GM21447 (cell line): ENCODE measurements at regions not wholly inside any gene's neighbourhood (a gene's known extent, or its start where the extent isn't known, plus 50 kb on each side); places are given as distances from the start of the nearest gene placed in this dataset.

ENCODE experiments used
- ATAC-seq: cut with Tn5 transposase; IDR thresholded peaks from one replicate; pipeline ENCODE4 v1.9.1; 2021; ENCODE audit not compliant: unreplicated experiment

- ATAC-seq, result no peak
Observed at GRCh38 chr13:44237881-44238421, 135.7 kb upstream of the SERP2 start.

DNA sequence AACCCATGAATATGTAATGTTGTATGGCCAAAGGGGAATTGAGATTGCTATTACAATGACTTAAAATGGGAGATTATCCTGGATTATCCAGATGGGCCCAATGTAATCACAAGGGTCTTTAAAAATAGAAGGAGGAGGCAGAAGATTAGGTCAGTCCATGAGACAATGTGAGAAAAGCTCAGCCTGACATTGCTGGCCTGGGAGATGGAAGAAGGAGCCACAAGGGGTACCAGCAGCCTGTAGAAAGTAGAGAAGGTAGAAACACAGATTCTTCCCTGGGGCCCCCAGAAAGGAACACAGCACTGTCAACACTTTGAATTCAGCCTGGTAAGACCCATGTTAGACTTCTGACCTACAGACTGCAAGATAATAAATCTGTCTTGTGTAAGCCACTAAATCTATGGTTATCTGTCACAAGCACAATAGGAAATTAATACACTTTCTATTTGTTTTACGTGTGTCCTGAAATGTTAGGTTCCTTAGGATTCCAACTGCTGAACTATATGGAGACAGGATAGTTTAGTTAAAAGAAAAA is 132.9 kb upstream of the SERP2 start:
- ATAC-seq, result no peak

DNA sequence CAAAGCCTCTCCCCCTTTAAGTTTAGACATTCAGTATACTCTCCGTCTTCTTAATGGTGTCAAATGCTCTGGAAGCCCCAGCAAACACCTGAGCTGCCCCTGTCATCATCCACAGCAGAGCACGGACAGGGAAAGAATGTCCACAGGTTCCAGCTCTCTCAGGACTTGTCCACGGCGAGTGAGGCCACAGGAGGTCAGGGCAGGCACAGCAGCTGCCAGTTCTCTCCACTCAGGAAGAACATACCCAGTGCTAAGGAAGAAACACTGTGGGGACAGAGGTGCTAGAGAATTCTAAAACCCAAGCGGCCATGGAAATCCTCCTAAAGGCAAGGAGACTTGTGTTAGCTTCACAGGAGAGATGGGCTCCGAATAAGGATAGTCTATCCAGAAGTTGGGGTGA is 132.0 kb upstream of the SERP2 start:
- ATAC-seq, result no peak

GRCh38 chr13:44242766-44243165 is 130.9 kb upstream of the SERP2 start:
- no peak for ATAC-seq

- ATAC-seq, result peak; percentile 75
Observed at GRCh38 chr13:44243198-44243857, 130.3 kb upstream of the SERP2 start.

- no peak for ATAC-seq
Observed at GRCh38 chr13:44244288-44244687, 129.3 kb upstream of the SERP2 start.

- ATAC-seq, result no peak
Observed at GRCh38 chr13:44249431-44249836, 124.2 kb upstream of the SERP2 start.

GRCh38 chr13:44252938-44253337 is 120.7 kb upstream of the SERP2 start:
- ATAC-seq, result no peak

- no peak for ATAC-seq
Observed at GRCh38 chr13:44255771-44256364, 117.8 kb upstream of the SERP2 start.

GRCh38 chr13:44257796-44258195 is 115.8 kb upstream of the SERP2 start:
- ATAC-seq, result no peak

DNA sequence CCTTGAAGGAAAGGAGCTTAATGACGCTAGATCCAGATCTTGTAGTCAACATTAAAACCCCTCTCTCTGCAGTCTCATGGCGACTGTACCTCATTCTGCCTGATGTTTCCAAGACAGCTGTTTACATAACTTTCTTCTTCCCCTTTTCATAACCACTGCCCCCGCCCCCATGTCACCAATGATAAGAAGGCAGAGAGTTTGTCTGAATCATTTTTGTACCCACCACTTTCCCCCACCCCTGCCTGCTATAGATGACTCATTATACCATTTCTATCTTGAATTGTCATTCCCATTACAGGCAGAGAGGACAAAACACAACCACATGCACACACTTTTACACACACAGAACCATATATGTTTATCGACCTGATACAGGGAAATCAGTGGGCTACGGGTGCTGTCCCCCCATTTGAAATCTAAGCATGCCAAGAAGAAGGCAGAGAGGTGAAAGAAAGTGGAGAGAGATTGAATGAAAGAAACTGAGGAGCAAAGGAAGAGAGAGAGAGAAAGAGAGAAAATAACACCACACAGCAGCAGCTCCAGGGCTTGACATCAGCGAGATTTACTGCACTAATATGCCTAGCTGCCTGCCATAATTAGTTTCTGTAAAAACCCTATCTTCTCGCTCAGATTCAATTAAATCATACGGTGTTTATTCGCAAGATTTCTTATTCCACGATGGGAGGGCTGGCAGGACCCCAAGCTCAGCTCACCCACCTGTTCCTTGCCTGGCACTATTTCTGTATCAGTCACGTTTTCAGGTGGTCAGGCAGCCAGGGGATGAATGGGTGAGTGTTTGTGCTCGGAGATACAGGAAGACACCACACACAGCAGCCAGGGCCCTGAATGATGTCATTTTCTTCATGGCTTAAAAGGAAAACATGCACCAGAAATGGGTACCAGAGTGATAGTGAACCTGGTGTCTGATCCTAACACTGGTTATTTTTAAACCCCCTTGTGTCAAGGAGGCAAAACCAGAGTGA is 114.3 kb upstream of the SERP2 start:
- peak; percentile 72 for ATAC-seq

- no peak for ATAC-seq
Observed at GRCh38 chr13:44260336-44260735, 113.3 kb upstream of the SERP2 start.

- ATAC-seq, result no peak
Observed at GRCh38 chr13:44263751-44264620, 109.6 kb upstream of the SERP2 start.

- no peak for ATAC-seq
Observed at GRCh38 chr13:44266305-44266704, 107.3 kb upstream of the SERP2 start.

DNA sequence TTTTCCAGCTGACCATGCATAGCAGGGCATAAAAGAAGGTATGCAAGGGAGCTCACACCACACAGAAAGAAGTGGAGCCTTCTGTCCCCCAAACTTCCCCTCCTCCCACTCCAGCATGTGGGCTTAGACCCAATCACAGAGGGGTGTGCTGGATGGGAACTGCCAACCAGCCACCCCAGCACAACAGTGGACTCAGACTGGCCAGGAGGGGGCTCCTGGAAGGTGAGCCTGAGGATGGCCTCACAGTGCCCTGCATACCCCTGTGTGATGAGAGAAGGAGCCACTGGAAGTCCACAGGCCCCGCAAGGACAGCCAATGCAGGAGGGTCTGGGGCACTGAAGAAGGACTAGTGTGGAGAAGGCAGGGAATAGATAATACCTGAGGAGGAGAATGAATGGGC is 106.9 kb upstream of the SERP2 start:
- no peak for ATAC-seq

- no peak for ATAC-seq
Observed at GRCh38 chr13:44267203-44267602, 106.4 kb upstream of the SERP2 start.

- ATAC-seq, result no peak
Observed at GRCh38 chr13:44267980-44268379, 105.6 kb upstream of the SERP2 start.

DNA sequence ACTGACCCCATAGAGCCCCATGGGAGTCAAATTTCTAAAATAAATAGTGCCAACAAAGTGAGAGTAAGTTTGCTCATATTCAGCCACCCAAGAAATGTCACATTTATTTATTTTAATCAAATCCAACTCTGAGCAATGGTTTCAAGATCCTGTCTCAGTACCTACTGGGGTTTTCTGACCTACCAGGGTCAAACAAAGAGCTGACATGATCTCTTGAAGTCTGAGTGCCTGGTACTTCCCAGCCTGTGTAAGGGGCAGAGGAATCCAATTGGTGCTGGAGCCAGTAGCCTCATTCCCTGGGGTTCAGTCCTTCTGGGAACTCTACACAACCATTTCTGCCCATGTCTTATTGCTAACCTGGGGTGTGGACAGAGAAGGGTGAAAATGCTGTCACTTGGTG is 104.6 kb upstream of the SERP2 start:
- no peak for ATAC-seq

DNA sequence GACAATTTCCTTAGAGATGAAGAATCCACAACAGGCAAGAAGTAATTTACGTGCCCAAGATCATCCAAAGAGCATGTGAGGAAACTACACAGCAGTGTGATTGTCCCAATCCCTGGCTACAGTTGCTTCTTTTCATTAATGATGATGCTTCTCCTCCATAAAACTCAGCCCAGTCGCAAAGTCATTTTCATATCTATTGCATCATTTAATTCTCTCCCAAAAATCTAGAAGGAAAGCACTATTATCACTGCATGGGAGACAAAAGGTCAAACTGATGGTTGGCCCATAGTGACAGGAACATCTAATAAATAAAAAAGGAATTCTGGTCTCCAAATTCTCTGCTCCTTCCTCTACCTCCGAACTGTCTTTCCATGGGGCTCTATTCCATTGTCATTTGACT is 103.5 kb upstream of the SERP2 start:
- ATAC-seq, result no peak

DNA sequence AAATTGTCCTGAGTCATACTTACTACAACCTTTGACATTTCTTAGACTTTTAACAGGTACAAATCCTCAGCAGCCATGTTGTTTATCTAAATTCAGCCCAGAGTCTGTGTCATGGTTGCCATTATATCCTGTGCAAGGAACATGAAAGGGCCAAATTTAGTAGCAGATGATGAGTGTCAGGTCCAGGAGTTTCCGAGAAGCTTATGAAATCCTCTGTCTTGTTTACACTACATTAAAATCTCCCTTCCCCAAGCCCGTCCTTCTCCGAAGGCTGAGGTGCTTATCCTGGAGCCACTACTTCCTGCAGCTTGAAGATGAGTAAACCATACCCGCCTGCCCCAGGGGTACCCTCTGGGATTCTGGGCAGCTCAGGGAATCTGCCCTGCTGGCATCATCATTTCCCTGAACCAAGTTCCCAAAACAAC is 102.6 kb upstream of the SERP2 start:
- ATAC-seq, result no peak
